ENCODE measurements at regions not wholly inside any gene's neighbourhood (a gene's known extent, or its start where the extent isn't known, plus 50 kb on each side); places are given as distances from the start of the nearest gene placed in this dataset.

- intact Hi-C loops (cut with micrococcal nuclease; ENCODE audit: unreplicated experiment), result no loop called here
- peaks cover 7% of the 10 kb centered on the region for H3K9me3 Mint-ChIP-seq (ENCODE audit: low read depth, unreplicated experiment)
- no peak for TF ChIP-seq CTCF (IDR thresholded peaks at IDR 0.05; ENCODE audit: unreplicated experiment)
- H3K27ac Mint-ChIP-seq (ENCODE audit: unreplicated experiment), result no peak overlapping the region
- no peak for DNase-seq
- BruUV-seq (replicated peaks), result no TSS peak
- H3K4me1 Mint-ChIP-seq (ENCODE audit: low read depth, unreplicated experiment), result no peaks in the 10 kb centered on the region
- H3K36me3 Mint-ChIP-seq (ENCODE audit: insufficient read depth, unreplicated experiment), result no peaks in the 10 kb centered on the region
- no peaks in the 10 kb centered on the region for H3K27me3 Mint-ChIP-seq (ENCODE audit: unreplicated experiment)
- CTCF ChIA-PET, result no interaction called here
- no peak overlapping the region for H3K4me3 Mint-ChIP-seq (ENCODE audit: low read depth, unreplicated experiment)
Observed at GRCh38 chr5:118736396-118736795, 252.0 kb downstream of the DTWD2 start.

- Mint-ChIP-seq H3K4me1 (ENCODE audit: low read depth, unreplicated experiment) (no peaks in the 10 kb centered on the region), H3K27ac (ENCODE audit: unreplicated experiment) (no peak overlapping the region), H3K9me3 (ENCODE audit: low read depth, unreplicated experiment) (peaks cover 9% of the 10 kb centered on the region), H3K27me3 (ENCODE audit: unreplicated experiment) (no peaks in the 10 kb centered on the region), H3K36me3 (ENCODE audit: insufficient read depth, unreplicated experiment) (no peaks in the 10 kb centered on the region), H3K4me3 (ENCODE audit: low read depth, unreplicated experiment) (no peak overlapping the region)
- intact Hi-C loops (cut with micrococcal nuclease; ENCODE audit: unreplicated experiment), result no loop called here
- no peak for TF ChIP-seq CTCF (IDR thresholded peaks at IDR 0.05; ENCODE audit: unreplicated experiment)
- no TSS peak for BruUV-seq (replicated peaks)
- no peak for DNase-seq
- CTCF ChIA-PET, result no interaction called here
Observed at GRCh38 chr5:118733394-118733793, 255.0 kb downstream of the DTWD2 start.

- H3K36me3 Mint-ChIP-seq (ENCODE audit: insufficient read depth, unreplicated experiment), result no peaks in the 10 kb centered on the region
- H3K27ac Mint-ChIP-seq (ENCODE audit: unreplicated experiment), result no peak overlapping the region
- intact Hi-C loops (cut with micrococcal nuclease; ENCODE audit: unreplicated experiment), result no loop called here
- H3K4me1 Mint-ChIP-seq (ENCODE audit: low read depth, unreplicated experiment), result peaks cover 13% of the 10 kb centered on the region
- no peak for DNase-seq
- TF ChIP-seq CTCF (IDR thresholded peaks at IDR 0.05; ENCODE audit: unreplicated experiment), result no peak
- CTCF ChIA-PET, result no interaction called here
- no peaks in the 10 kb centered on the region for H3K27me3 Mint-ChIP-seq (ENCODE audit: unreplicated experiment)
- no peak overlapping the region for H3K4me3 Mint-ChIP-seq (ENCODE audit: low read depth, unreplicated experiment)
- peaks cover 12% of the 10 kb centered on the region for H3K9me3 Mint-ChIP-seq (ENCODE audit: low read depth, unreplicated experiment)
- no TSS peak for BruUV-seq (replicated peaks)
Observed at GRCh38 chr5:118728191-118728590, 260.2 kb downstream of the DTWD2 start.

- H3K4me3 Mint-ChIP-seq (ENCODE audit: low read depth, unreplicated experiment), result no peak overlapping the region
- no TSS peak for BruUV-seq (replicated peaks)
- peaks cover 14% of the 10 kb centered on the region for H3K9me3 Mint-ChIP-seq (ENCODE audit: low read depth, unreplicated experiment)
- no peak for TF ChIP-seq CTCF (IDR thresholded peaks at IDR 0.05; ENCODE audit: unreplicated experiment)
- H3K27me3 Mint-ChIP-seq (ENCODE audit: unreplicated experiment), result no peaks in the 10 kb centered on the region
- peaks cover 13% of the 10 kb centered on the region for H3K4me1 Mint-ChIP-seq (ENCODE audit: low read depth, unreplicated experiment)
- CTCF ChIA-PET, result no interaction called here
- no peak for DNase-seq
- H3K36me3 Mint-ChIP-seq (ENCODE audit: insufficient read depth, unreplicated experiment), result no peaks in the 10 kb centered on the region
- intact Hi-C loops (cut with micrococcal nuclease; ENCODE audit: unreplicated experiment), result no loop called here
- H3K27ac Mint-ChIP-seq (ENCODE audit: unreplicated experiment), result peak overlapping the region; percentile 6
Observed at GRCh38 chr5:118726891-118727290, 261.5 kb downstream of the DTWD2 start.

- no peak for TF ChIP-seq CTCF (IDR thresholded peaks at IDR 0.05; ENCODE audit: unreplicated experiment)
- no peak overlapping the region for H3K27ac Mint-ChIP-seq (ENCODE audit: unreplicated experiment)
- intact Hi-C loops (cut with micrococcal nuclease; ENCODE audit: unreplicated experiment), result no loop called here
- peaks cover 18% of the 10 kb centered on the region for H3K9me3 Mint-ChIP-seq (ENCODE audit: low read depth, unreplicated experiment)
- H3K27me3 Mint-ChIP-seq (ENCODE audit: unreplicated experiment), result no peaks in the 10 kb centered on the region
- no peak overlapping the region for H3K4me3 Mint-ChIP-seq (ENCODE audit: low read depth, unreplicated experiment)
- no peak for DNase-seq
- no peaks in the 10 kb centered on the region for H3K36me3 Mint-ChIP-seq (ENCODE audit: insufficient read depth, unreplicated experiment)
- no TSS peak for BruUV-seq (replicated peaks)
- CTCF ChIA-PET, result no interaction called here
- H3K4me1 Mint-ChIP-seq (ENCODE audit: low read depth, unreplicated experiment), result peaks cover 9% of the 10 kb centered on the region
Observed at GRCh38 chr5:118723021-118723338, 265.4 kb downstream of the DTWD2 start.
